Cardiac muscle cell (in vitro differentiated cells and primary cell): ENCODE measurements at regions not wholly inside any gene's neighbourhood (a gene's known extent, or its start where the extent isn't known, plus 50 kb on each side); places are given as distances from the start of the nearest gene placed in this dataset.

ENCODE experiments used
- DNase-seq, 2 donors: peaks; one replicate each; pipeline versions ENCODE4 v3.0.0 to v3.0.0-alpha.2; 2010 to 2017; ENCODE audit warnings: low read depth in 1 of 2, low spot score in 1 of 2
- H3K27ac ChIP-seq: fragments of 200-600 bp; sonication (generic); 2 replicates; pipeline ENCODE4 v1.5.1; 2016
- H3K27me3 ChIP-seq: fragments of 200-600 bp; sonication (generic); 2 replicates; pipeline ENCODE4 v1.6.0; 2016; ENCODE audit warnings: control low read depth
- H3K36me3 ChIP-seq: fragments of 200-600 bp; sonication (generic); 2 replicates; pipeline ENCODE4 v1.5.1; 2016; ENCODE audit warnings: control low read depth
- H3K4me1 ChIP-seq: fragments of 200-600 bp; sonication (generic); 2 replicates; pipeline ENCODE4 v1.8.1; 2017; ENCODE audit warnings: low read depth, mild to moderate bottlenecking, mixed run types
- H3K4me3 ChIP-seq: fragments of 200-600 bp; sonication (generic); 2 replicates; pipeline ENCODE4 v1.5.1; 2016; ENCODE audit warnings: mild to moderate bottlenecking
- H3K9me3 ChIP-seq: fragments of 200-600 bp; sonication (generic); 2 replicates; pipeline ENCODE4 v1.5.1; 2017; ENCODE audit warnings: low read depth, mild to moderate bottlenecking, control low read depth
- TF ChIP-seq, protein P1 (sequence below): IDR thresholded peaks from 2 replicates; pipeline ENCODE4 v1.5.1; 2012; ENCODE audit warnings: low read depth, mild to moderate bottlenecking, low read length

DNA sequence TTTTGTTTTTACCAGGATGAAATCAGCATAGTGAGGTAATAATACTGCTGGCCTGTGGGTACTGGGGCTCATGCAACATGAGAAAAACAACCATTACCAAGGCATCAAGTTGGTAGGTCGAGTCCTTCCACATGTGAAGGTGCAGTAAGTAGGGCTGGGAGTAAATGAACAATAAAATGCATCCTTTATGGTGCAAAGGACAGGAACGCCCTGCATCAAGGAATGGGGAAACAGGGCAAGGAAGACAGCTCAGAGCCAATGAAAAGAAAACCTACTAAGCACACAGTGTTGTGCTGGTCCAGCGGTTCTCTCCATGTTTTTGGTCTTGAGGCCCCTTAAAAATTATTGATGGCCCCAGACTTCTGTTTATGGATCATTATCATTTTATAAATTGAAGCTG, 168.5 kb upstream of the TPM1 start:
- no peaks in the 10 kb centered on the region for H3K9me3 ChIP-seq
- no peak overlapping the region for H3K27ac ChIP-seq
- no peaks in the 10 kb centered on the region for H3K27me3 ChIP-seq
- TF ChIP-seq, protein P1, sequence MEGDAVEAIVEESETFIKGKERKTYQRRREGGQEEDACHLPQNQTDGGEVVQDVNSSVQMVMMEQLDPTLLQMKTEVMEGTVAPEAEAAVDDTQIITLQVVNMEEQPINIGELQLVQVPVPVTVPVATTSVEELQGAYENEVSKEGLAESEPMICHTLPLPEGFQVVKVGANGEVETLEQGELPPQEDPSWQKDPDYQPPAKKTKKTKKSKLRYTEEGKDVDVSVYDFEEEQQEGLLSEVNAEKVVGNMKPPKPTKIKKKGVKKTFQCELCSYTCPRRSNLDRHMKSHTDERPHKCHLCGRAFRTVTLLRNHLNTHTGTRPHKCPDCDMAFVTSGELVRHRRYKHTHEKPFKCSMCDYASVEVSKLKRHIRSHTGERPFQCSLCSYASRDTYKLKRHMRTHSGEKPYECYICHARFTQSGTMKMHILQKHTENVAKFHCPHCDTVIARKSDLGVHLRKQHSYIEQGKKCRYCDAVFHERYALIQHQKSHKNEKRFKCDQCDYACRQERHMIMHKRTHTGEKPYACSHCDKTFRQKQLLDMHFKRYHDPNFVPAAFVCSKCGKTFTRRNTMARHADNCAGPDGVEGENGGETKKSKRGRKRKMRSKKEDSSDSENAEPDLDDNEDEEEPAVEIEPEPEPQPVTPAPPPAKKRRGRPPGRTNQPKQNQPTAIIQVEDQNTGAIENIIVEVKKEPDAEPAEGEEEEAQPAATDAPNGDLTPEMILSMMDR: no peak
- DNase-seq: no peak
- no peaks in the 10 kb centered on the region for H3K36me3 ChIP-seq
- H3K4me3 ChIP-seq: no peak overlapping the region
- peaks cover 19% of the 10 kb centered on the region for H3K4me1 ChIP-seq

- Histone ChIP-seq H3K9me3 (no peaks in the 10 kb centered on the region), H3K36me3 (no peaks in the 10 kb centered on the region), H3K27me3 (no peaks in the 10 kb centered on the region), H3K27ac (peak overlapping the region; percentile 95), H3K4me3 (no peak overlapping the region), H3K4me1 (peaks cover 19% of the 10 kb centered on the region)
- DNase-seq: peak in 1 of 2 donors; percentile 66
- TF ChIP-seq, protein P1: no peak
Measured at GRCh38 chr15:62874959-62875625, 167.5 kb upstream of the TPM1 start.

DNA sequence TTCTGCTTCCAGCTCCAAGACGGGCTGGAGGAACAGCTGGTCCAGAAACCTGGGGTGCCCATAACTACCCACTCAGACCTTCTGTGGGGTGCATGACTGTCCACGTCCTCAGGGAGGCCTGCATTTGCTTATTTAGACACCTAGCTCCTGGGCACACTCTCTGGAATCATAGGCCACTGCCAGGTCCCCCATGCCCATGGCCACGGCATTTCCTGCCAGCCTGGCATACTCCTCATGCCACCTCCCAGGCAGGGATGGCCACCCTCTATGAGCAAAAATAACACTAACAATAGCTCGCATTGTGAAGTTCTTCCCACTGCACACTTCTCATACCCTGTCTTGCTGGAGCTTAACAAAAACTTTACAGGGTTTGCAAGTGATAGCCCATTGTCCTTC, 166.9 kb upstream of the TPM1 start:
- no peak for DNase-seq

GRCh38 chr15:62877276-62877857, 165.2 kb upstream of the TPM1 start:
- Histone ChIP-seq H3K9me3 (no peaks in the 10 kb centered on the region), H3K4me1 (peaks cover 19% of the 10 kb centered on the region), H3K36me3 (no peaks in the 10 kb centered on the region), H3K4me3 (no peak overlapping the region), H3K27ac (no peak overlapping the region), H3K27me3 (no peaks in the 10 kb centered on the region)
- DNase-seq: no peak
- TF ChIP-seq, protein P1: no peak

More for the DNA sequence above, 166.9 kb upstream of the TPM1 start:
- H3K36me3 ChIP-seq: no peaks in the 10 kb centered on the region
- no peak overlapping the region for H3K4me3 ChIP-seq
- peak overlapping the region; percentile 95 for H3K27ac ChIP-seq
- no peaks in the 10 kb centered on the region for H3K9me3 ChIP-seq
- H3K4me1 ChIP-seq: peaks cover 19% of the 10 kb centered on the region
- TF ChIP-seq, protein P1: no peak
- no peaks in the 10 kb centered on the region for H3K27me3 ChIP-seq

GRCh38 chr15:62878070-62878469, 164.5 kb upstream of the TPM1 start:
- H3K27me3 ChIP-seq: no peaks in the 10 kb centered on the region
- TF ChIP-seq, protein P1: no peak
- peak in 1 of 2 donors; percentile 32 for DNase-seq

More at GRCh38 chr15:62878070-62878469, 164.5 kb upstream of the TPM1 start:
- Histone ChIP-seq H3K36me3 (no peaks in the 10 kb centered on the region), H3K9me3 (no peaks in the 10 kb centered on the region), H3K4me3 (no peak overlapping the region), H3K4me1 (peaks cover 19% of the 10 kb centered on the region), H3K27ac (no peak overlapping the region)
